RPMI7951 (cell line): ENCODE measurements at regions not wholly inside any gene's neighbourhood (a gene's known extent, or its start where the extent isn't known, plus 50 kb on each side); places are given as distances from the start of the nearest gene placed in this dataset.
A peak's percentile ranks its signal among the peaks of the same experiment; 100 is the strongest.
"Not testable (repeated sequence)": the region's sequence is repeated elsewhere in the genome, so short reads cannot be mapped to it uniquely, and the experiment has no call there.

ENCODE experiments used
- DNase-seq: peaks from one replicate; pipeline ENCODE4 v3.0.0-alpha.2; 2012; ENCODE audit warnings: low read depth

GRCh38 chr6:115631028-115631427 is 429.7 kb downstream of the FRK start:
- DNase-seq = no peak

GRCh38 chr6:115630424-115631024 is 430.2 kb downstream of the FRK start:
- DNase-seq = no peak

- DNase-seq = no peak
These were observed 431.3 kb downstream of the FRK start for GRCh38 chr6:115629415-115629814.

- peak; percentile 46 for DNase-seq
These were observed 442.4 kb downstream of the FRK start for GRCh38 chr6:115618256-115618655.

GRCh38 chr6:115617031-115617430 is 443.7 kb downstream of the FRK start:
- no peak for DNase-seq

GRCh38 chr6:115613488-115613887 is 447.2 kb downstream of the FRK start:
- peak; percentile 98 for DNase-seq

- peak; percentile 33 for DNase-seq
These were observed 447.8 kb downstream of the FRK start for GRCh38 chr6:115612796-115613479.

GRCh38 chr6:115612216-115612615 is 448.5 kb downstream of the FRK start:
- no peak for DNase-seq

- peak; percentile 74 for DNase-seq
These were observed 450.0 kb downstream of the FRK start for GRCh38 chr6:115610696-115611095.

- DNase-seq = no peak
These were observed 451.6 kb downstream of the FRK start for GRCh38 chr6:115609111-115609510.

- DNase-seq = peak; percentile 32
These were observed 458.2 kb downstream of the FRK start for GRCh38 chr6:115602466-115602865.

GRCh38 chr6:115601509-115601908 is 459.2 kb downstream of the FRK start:
- no peak for DNase-seq

- no peak for DNase-seq
These were observed 459.6 kb downstream of the FRK start for GRCh38 chr6:115601064-115601463.

GRCh38 chr6:115594891-115595290 is 465.8 kb downstream of the FRK start:
- DNase-seq = no peak

GRCh38 chr6:115592025-115592424 is 468.7 kb downstream of the FRK start:
- DNase-seq = no peak

- not testable (repeated sequence) for DNase-seq
These were observed 471.6 kb downstream of the FRK start for GRCh38 chr6:115589072-115589471.

GRCh38 chr6:115583290-115583689 is 477.4 kb downstream of the FRK start:
- DNase-seq = no peak

- peak; percentile 59 for DNase-seq
These were observed 478.3 kb downstream of the FRK start for GRCh38 chr6:115582386-115582785.

- not testable (repeated sequence) for DNase-seq
These were observed 481.1 kb downstream of the FRK start for GRCh38 chr6:115579565-115579964.

GRCh38 chr6:115577270-115577669 is 483.4 kb downstream of the FRK start:
- no peak for DNase-seq

GRCh38 chr6:115575285-115575684 is 485.4 kb downstream of the FRK start:
- no peak for DNase-seq

- no peak for DNase-seq
These were observed 486.8 kb downstream of the FRK start for GRCh38 chr6:115573861-115574260.

- peak; percentile 82 for DNase-seq
These were observed 490.4 kb downstream of the FRK start for GRCh38 chr6:115570331-115570730.

GRCh38 chr6:115554060-115554459 is 506.6 kb downstream of the FRK start:
- no peak for DNase-seq
